Glomerular visceral epithelial cell (primary cell): ENCODE measurements at regions not wholly inside any gene's neighbourhood (a gene's known extent, or its start where the extent isn't known, plus 50 kb on each side); places are given as distances from the start of the nearest gene placed in this dataset.
"Not testable (repeated sequence)": the region's sequence is repeated elsewhere in the genome, so short reads cannot be mapped to it uniquely, and the experiment has no call there.

Experiments used
- DNase-seq: peaks from one replicate; pipeline ENCODE4 v3.0.0-alpha.2; 2016; ENCODE audit errors: extremely low spot score

GRCh38 chr5:167104351-167104750, 1187.1 kb upstream of the WWC1 start:
- no peak for DNase-seq

DNA sequence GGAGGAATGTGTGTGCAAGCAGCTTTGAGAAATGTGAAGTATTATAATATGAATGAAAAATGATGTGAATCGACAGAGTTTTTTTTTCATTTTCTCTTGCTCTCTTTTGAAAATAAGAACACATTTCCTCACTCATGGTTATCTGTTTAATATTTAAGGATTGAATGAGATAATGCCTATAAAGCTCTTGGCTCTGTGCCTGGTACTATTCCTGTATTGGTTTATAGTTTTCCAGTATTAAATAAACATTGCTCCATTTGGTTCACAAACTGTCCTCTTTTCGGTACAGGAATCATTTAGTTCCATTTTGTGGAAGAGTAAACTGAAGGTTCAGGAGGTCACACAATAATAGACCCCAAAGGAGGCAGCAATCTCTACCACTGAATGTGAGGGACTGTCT, 1185.5 kb upstream of the WWC1 start:
- no peak for DNase-seq

GRCh38 chr5:167107684-167108083, 1183.8 kb upstream of the WWC1 start:
- DNase-seq: no peak

DNA sequence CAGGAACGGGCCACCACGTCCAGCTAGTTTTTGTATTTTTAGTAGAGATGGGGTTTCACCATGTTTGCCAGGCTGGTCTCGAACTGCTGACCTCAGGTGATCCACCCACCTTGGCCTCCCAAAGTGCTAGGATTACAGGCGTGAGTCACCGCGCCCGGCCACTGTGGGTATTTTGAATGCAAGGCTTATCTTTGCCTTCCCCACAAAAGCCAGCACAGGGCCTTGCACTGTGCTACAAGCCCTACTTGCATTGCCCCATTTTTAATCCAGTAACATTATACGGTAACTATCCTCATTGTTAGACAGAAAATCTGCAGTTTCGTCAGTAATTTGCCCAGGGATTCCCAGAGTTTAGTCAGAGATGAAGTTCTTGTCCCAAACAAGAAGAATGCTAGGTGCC, 1183.2 kb upstream of the WWC1 start:
- DNase-seq: not testable (repeated sequence)

- DNase-seq: no peak
These were observed 1178.9 kb upstream of the WWC1 start for GRCh38 chr5:167112556-167112955.

DNA sequence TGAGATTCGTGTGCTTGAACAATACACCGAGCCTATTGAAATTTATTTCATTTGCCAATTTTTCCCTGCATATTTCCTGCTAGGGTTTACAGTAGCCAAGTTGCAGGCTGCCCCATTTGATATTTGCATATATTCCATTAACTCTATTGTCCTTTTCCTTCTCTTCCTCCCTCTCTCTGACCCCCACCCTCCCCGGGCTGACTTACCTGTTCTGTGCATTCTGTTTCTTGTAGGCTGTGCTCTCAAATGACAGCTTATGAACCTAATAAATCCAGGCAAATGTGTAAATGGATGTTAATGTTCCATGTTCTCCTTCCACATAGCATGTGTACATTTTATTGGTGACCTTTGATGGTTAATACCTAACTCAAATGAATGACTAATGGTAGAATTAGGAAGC, 1169.2 kb upstream of the WWC1 start:
- DNase-seq: no peak

DNA sequence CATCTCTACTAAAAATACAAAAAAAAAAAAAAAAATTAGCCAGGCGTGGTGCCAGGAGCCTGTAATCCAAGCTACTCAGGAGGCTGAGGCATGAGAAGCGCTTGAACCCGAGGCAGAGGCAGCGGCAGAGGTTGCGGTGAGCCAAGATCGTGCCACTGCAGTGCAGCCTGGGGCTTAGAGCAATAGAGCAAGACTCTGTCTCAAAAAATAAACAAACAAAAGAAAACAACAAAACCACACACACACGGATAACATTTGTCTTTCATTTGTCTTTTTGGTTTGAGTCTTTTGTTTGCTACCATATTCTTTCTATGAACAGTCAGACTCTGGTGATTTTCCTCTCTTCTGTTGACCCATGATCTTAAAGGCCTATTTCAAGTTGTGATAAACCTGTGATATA, 1168.3 kb upstream of the WWC1 start:
- no peak for DNase-seq

- DNase-seq: no peak
These were observed 1162.9 kb upstream of the WWC1 start for GRCh38 chr5:167128581-167128980.

GRCh38 chr5:167140548-167141291, 1150.7 kb upstream of the WWC1 start:
- no peak for DNase-seq

GRCh38 chr5:167143716-167144115, 1147.7 kb upstream of the WWC1 start:
- DNase-seq: no peak

- DNase-seq: no peak
These were observed 1145.6 kb upstream of the WWC1 start for GRCh38 chr5:167145841-167146240.

DNA sequence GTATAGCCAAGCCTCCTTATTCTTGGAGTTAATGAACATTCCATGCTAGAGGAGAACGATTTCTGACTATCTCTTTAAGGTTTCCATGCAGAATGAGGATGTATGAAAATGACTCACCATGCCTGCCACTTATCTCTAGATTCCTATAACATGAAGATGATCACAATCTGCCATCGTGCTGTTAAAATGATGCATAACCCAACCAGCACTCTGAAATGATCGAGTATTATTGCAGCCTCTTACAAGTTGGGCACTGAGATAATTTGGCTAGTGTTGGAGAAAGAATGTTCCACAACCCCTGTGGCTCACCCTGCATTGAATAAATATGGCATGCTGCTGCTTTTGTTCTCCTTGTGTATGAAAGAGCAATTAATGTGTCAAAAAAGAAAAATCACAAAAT, 1143.6 kb upstream of the WWC1 start:
- DNase-seq: no peak

DNA sequence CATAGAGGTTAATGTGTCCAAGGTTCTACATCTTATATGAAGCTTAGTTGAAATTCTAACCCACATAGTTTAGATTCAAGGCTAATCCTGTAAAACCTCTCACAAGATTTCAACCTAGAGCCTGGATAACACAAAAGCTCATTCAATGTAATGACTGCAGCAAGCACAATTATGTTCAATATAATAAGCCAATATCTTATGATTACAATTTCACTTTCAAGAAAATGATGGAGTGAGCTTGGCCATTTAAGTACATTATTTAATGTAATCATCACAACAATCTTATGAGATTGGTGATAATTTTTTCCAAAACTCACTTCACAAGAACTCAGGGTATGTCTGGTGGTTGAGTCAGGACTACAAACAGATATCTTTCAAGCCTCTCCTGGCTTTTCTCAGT, 1140.8 kb upstream of the WWC1 start:
- DNase-seq: no peak

DNA sequence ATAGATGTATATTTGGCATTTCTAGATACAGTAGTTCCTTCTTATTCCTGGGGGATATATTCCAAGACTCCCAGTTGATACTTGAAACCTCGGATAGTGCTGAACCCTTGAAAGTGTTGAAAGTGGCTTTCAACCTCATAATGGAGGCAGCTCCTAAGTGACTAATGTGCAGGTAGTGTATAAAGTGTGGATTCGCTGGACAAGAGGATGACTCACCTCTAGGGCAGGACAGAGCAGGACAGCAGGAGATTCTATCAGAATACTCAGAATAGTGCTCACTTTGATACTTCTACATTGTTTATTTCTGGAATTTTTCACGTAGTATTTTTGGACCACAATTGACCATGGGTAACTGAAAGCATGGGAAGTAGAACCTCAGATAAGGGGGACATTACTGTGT, 1138.9 kb upstream of the WWC1 start:
- no peak for DNase-seq

DNA sequence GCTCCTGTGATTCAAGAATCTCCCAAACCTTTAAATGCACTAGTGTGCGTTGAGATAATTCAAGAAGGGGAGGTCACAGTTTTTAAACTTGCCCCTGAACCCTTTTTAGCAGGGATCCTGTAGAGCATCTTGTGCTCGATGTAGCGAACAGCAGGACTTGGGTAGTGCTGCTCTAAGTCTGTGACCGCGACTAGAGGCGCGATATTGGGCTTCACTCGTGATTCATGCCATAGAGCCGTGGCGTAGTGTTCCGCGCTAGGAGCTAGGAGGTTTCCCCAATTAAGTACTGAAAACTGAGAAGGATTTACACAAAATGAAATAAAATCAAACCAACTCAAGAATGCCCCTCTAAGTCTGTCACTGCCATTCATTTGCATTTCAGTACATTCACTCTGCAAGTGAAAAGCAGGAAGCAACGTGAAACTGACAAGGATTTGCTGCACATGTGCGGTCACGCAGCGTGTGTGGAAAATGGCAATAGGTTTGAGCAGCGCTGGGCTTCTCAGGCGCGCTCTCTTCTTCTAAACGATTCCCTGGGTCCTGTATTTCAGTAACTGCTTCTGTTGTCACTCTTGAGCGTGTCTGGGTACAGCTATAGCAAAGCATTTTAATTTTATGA, 1135.9 kb upstream of the WWC1 start:
- DNase-seq: no peak

DNA sequence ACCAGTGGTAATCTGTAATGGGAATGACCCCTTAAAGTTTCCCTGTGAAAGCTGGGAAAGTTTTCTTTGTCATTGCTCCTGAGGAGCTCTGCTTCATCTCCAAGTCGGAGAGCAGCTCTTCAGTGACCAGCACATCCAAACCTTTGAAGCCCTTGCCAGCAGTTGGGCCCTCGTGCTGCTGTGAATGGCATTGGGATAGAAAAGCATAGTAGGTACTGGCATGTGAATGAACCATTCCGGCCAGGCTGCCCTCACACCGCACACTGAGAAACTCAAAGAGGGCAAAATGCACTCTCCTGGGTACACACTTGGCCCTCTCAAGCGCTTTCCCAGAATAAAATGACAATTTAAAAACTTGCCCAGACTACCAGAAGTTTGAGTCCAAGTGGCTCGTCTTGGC, 1135.0 kb upstream of the WWC1 start:
- no peak for DNase-seq

GRCh38 chr5:167158588-167158987, 1132.9 kb upstream of the WWC1 start:
- DNase-seq: no peak

GRCh38 chr5:167160388-167160787, 1131.1 kb upstream of the WWC1 start:
- DNase-seq: no peak

DNA sequence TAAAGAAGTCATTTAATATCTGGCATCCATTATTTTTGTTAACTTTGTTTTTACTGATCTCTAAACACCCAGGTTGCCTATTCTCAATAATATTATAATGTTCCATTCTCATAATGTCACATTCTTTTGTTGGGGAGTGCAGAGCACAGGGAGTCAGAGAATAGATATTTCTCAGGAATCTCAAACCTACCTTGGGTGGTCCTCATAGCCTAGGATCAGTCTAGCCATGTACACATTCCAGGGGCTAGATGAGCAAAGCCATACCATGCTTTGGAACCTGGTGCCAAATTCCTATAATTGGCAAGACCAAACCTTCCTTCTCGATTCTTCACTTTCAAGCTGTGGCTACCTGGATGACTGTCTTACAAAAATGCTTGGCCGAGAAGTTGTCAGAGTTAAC, 1124.7 kb upstream of the WWC1 start:
- DNase-seq: no peak

GRCh38 chr5:167167191-167167795, 1124.2 kb upstream of the WWC1 start:
- no peak for DNase-seq

DNA sequence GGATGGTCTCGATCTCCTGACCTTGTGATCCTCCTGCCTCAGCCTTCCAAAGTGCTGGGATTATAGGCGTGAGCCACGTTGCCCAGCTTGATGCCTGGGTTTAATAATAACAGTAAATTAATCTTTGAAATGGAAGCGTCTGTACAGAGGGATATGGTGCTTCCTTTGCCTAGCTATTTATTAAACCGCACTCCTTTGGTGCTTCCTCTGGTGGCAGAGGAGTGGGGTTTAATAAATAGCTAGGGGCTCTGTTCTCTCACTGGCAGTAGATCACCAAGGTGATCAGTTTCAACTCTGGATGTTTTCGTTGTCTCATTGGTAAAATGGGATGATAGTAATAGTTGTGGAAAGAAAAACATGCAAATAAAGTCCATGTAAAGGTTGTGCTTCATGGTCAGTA, 1122.5 kb upstream of the WWC1 start:
- peak; percentile 7 for DNase-seq

- no peak for DNase-seq
These were observed 1120.4 kb upstream of the WWC1 start for GRCh38 chr5:167171056-167171455.

GRCh38 chr5:167177736-167178135, 1113.7 kb upstream of the WWC1 start:
- DNase-seq: no peak
